ENCODE measurements at regions not wholly inside any gene's neighbourhood (a gene's known extent, or its start where the extent isn't known, plus 50 kb on each side); places are given as distances from the start of the nearest gene placed in this dataset.

GRCh38 chr2:186959486-186959885 lies 110.5 kb upstream of the ZSWIM2 start:
- TF ChIP-seq, protein P1, sequence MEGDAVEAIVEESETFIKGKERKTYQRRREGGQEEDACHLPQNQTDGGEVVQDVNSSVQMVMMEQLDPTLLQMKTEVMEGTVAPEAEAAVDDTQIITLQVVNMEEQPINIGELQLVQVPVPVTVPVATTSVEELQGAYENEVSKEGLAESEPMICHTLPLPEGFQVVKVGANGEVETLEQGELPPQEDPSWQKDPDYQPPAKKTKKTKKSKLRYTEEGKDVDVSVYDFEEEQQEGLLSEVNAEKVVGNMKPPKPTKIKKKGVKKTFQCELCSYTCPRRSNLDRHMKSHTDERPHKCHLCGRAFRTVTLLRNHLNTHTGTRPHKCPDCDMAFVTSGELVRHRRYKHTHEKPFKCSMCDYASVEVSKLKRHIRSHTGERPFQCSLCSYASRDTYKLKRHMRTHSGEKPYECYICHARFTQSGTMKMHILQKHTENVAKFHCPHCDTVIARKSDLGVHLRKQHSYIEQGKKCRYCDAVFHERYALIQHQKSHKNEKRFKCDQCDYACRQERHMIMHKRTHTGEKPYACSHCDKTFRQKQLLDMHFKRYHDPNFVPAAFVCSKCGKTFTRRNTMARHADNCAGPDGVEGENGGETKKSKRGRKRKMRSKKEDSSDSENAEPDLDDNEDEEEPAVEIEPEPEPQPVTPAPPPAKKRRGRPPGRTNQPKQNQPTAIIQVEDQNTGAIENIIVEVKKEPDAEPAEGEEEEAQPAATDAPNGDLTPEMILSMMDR (IDR thresholded peaks at IDR 0.05) = no peak
- TF ChIP-seq POLR2A (IDR thresholded peaks at IDR 0.05) = no peak
